ENCODE measurements at regions not wholly inside any gene's neighbourhood (a gene's known extent, or its start where the extent isn't known, plus 50 kb on each side); places are given as distances from the start of the nearest gene placed in this dataset.

DNA sequence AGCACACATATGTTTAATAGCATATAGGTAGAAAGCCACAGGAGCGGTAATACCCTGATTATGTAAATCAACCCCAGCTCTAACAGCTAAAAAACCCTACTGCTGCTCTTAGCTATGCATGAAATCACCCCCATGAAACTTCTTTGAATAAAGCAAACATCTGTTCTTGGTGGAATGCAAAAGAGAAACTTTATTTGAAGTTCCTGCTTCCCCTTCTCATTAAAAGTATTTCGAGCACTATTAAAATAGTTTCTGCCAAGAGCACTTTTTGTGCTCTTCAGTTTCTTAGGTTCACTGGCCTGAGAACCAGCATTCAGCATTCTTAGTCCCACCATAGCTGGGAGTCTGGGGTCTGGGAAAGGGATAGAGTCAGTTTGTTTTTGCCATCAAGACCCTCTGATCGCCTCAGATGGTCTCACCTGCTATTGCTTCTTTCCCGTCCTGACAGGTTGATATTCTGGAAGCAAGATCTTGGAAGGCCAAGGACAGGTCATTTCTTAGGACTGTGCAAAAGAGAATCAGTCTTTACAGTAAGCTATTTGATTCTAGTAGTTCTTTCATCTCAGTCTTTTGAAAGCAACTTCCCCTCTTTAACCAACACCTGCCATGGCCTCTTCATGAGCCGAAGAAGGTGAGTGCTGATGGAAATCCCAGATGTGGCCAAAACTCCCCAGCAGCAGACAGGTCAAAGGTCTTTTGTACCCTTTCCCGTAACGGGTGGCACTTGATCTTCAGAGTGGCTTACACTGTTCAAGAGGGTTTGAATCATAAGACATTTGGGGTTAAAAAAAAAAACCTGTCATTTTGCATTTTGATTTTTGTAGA, 76.5 kb upstream of the TMEM170B start:
- Histone ChIP-seq H3K27me3 (ENCODE audit: control insufficient read depth, low read length) (no peaks in the 10 kb centered on the region), H3K4me1 (ENCODE audit: control insufficient read depth, low read length) (peaks cover 56% of the 10 kb centered on the region), H3K9me2 (replicated peaks; ENCODE audit: control insufficient read depth, low read length) (no peaks in the 10 kb centered on the region), H3F3A (ENCODE audit: control insufficient read depth, insufficient read depth) (peaks cover 35% of the 10 kb centered on the region), H3K36me3 (ENCODE audit: control insufficient read depth, low read length) (no peaks in the 10 kb centered on the region), H3K4me2 (ENCODE audit: low read length) (peak overlapping the region; percentile 95), H4K20me1 (ENCODE audit: control insufficient read depth, insufficient read depth, low read depth, low read length) (no peaks in the 10 kb centered on the region), H3K79me2 (ENCODE audit: control insufficient read depth, low read length) (no peaks in the 10 kb centered on the region), H3K9me3 (ENCODE audit: control insufficient read depth, insufficient read depth, low read length) (no peaks in the 10 kb centered on the region), H3K27ac (ENCODE audit: low read depth, low read length) (peak overlapping the region; percentile 95), H3K4me3 (ENCODE audit: low read length) (peak overlapping the region; percentile 75)
- TF ChIP-seq, protein P1, sequence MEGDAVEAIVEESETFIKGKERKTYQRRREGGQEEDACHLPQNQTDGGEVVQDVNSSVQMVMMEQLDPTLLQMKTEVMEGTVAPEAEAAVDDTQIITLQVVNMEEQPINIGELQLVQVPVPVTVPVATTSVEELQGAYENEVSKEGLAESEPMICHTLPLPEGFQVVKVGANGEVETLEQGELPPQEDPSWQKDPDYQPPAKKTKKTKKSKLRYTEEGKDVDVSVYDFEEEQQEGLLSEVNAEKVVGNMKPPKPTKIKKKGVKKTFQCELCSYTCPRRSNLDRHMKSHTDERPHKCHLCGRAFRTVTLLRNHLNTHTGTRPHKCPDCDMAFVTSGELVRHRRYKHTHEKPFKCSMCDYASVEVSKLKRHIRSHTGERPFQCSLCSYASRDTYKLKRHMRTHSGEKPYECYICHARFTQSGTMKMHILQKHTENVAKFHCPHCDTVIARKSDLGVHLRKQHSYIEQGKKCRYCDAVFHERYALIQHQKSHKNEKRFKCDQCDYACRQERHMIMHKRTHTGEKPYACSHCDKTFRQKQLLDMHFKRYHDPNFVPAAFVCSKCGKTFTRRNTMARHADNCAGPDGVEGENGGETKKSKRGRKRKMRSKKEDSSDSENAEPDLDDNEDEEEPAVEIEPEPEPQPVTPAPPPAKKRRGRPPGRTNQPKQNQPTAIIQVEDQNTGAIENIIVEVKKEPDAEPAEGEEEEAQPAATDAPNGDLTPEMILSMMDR (IDR thresholded peaks at IDR 0.05; ENCODE audit: low read depth, low read length, poor library complexity, severe bottlenecking), result no peak
- no peak for TF ChIP-seq EZH2phosphoT487 (IDR thresholded peaks at IDR 0.05; ENCODE audit: borderline replicate concordance, low read length)

DNA sequence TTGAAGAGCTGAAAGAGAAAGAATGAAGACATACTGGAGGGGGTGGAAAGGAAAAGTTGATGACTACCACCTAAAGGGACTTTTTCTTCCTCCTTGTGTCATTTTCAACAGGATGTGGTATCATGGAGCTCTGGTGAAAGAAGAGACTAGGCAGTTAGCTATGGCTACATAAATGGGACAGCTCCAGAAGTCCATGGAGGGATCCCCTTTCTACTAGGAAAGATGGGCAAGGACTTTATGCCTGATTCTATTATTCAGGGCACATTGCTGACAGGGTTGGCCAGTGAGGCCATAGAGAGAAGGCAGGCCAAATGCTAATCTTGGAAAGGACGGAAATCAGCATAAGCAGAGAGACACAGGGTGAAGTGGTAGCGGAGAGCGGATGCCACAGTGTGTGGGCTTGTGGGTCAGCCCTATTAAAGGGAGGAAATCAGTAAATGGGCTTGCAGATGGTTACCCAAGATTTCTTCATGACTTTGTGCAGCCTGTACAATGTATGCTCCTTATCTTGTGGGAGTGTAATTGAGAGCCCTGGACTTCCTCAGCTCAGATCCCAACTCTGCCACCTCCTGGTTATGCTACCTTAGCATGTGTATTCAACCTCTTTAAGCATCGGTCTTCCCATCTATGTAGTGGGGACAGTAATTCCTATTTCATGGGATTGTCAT, 77.4 kb upstream of the TMEM170B start:
- Histone ChIP-seq H3K4me1 (ENCODE audit: control insufficient read depth, low read length) (peaks cover 61% of the 10 kb centered on the region), H4K20me1 (ENCODE audit: control insufficient read depth, insufficient read depth, low read depth, low read length) (no peaks in the 10 kb centered on the region), H3K9me2 (replicated peaks; ENCODE audit: control insufficient read depth, low read length) (no peaks in the 10 kb centered on the region), H3F3A (ENCODE audit: control insufficient read depth, insufficient read depth) (peaks cover 32% of the 10 kb centered on the region), H3K9me3 (ENCODE audit: control insufficient read depth, insufficient read depth, low read length) (no peaks in the 10 kb centered on the region), H3K27ac (ENCODE audit: low read depth, low read length) (peak overlapping the region; percentile 95), H3K79me2 (ENCODE audit: control insufficient read depth, low read length) (no peaks in the 10 kb centered on the region), H3K4me3 (ENCODE audit: low read length) (peak overlapping the region; percentile 75), H3K4me2 (ENCODE audit: low read length) (peak overlapping the region; percentile 95), H3K27me3 (ENCODE audit: control insufficient read depth, low read length) (no peaks in the 10 kb centered on the region), H3K36me3 (ENCODE audit: control insufficient read depth, low read length) (no peaks in the 10 kb centered on the region)
- TF ChIP-seq EZH2phosphoT487 (IDR thresholded peaks at IDR 0.05; ENCODE audit: borderline replicate concordance, low read length), result no peak
- TF ChIP-seq, protein P1 (IDR thresholded peaks at IDR 0.05; ENCODE audit: low read depth, low read length, poor library complexity, severe bottlenecking), result no peak

DNA sequence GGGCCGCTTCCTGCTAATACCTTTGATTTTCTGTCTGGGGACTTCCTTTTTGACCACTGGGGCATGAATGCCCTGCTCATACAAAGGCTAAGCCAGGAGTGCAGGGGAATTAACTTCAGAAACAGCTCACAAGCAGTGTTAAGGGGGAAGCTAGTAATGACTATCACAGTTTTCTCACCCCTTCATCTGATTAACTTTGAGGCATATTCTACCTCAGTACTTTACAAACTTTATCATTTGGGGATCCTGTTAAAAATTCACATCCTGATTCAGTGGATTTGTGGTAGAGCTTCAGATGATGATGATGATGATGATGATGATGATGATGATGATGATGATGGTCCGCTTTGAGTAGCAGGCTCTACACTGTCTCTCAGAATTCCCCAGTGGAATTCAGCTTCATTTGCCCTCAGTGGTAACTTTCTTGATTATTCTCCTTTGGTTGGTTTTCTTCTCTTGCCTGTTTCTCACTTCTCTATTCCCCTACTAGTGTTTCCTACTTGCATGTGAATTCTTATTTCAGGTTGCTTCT, 78.4 kb upstream of the TMEM170B start:
- peak overlapping the region; percentile 95 for H3K4me2 ChIP-seq (ENCODE audit: low read length)
- H3K27me3 ChIP-seq (ENCODE audit: control insufficient read depth, low read length), result no peaks in the 10 kb centered on the region
- no peaks in the 10 kb centered on the region for H3K36me3 ChIP-seq (ENCODE audit: control insufficient read depth, low read length)
- H3K27ac ChIP-seq (ENCODE audit: low read depth, low read length), result peak overlapping the region; percentile 95
- TF ChIP-seq, protein P1 (IDR thresholded peaks at IDR 0.05; ENCODE audit: low read depth, low read length, poor library complexity, severe bottlenecking), result no peak
- no peak for TF ChIP-seq EZH2phosphoT487 (IDR thresholded peaks at IDR 0.05; ENCODE audit: borderline replicate concordance, low read length)
- H3K9me2 ChIP-seq (replicated peaks; ENCODE audit: control insufficient read depth, low read length), result no peaks in the 10 kb centered on the region
- H4K20me1 ChIP-seq (ENCODE audit: control insufficient read depth, insufficient read depth, low read depth, low read length), result no peaks in the 10 kb centered on the region
- peaks cover 61% of the 10 kb centered on the region for H3K4me1 ChIP-seq (ENCODE audit: control insufficient read depth, low read length)
- peaks cover 32% of the 10 kb centered on the region for H3F3A ChIP-seq (ENCODE audit: control insufficient read depth, insufficient read depth)
- no peaks in the 10 kb centered on the region for H3K79me2 ChIP-seq (ENCODE audit: control insufficient read depth, low read length)
- no peaks in the 10 kb centered on the region for H3K9me3 ChIP-seq (ENCODE audit: control insufficient read depth, insufficient read depth, low read length)
- H3K4me3 ChIP-seq (ENCODE audit: low read length), result peak overlapping the region; percentile 75
